SK-N-SH treated with all-trans-retinoic acid at 6 μM for 48 hours (cell line): ENCODE measurements at regions not wholly inside any gene's neighbourhood (a gene's known extent, or its start where the extent isn't known, plus 50 kb on each side); places are given as distances from the start of the nearest gene placed in this dataset.
A peak's percentile ranks its signal among the peaks of the same experiment; 100 is the strongest.

Source experiments
- ATAC-seq: fragments of 200-7000 bp; cut with Tn5 transposase; 3 replicates; pipeline ENCODE4 v1.9.1; 2020; ENCODE audit warnings: mild to moderate bottlenecking, moderate library complexity
- ARNTL ChIP-seq: fragments of 450-650 bp; formaldehyde crosslinking; IDR thresholded peaks from 2 replicates; pipeline ENCODE4 v1.5.0; 2020; ENCODE audit warnings: low read depth, mild to moderate bottlenecking, moderate library complexity, borderline replicate concordance
- BACH2 ChIP-seq: fragments of 250-450 bp; sonication (Bioruptor Pico); IDR thresholded peaks from 2 replicates; pipeline ENCODE4 v1.9.0; 2021; ENCODE audit warnings: mild to moderate bottlenecking, borderline replicate concordance
- CREB5 ChIP-seq: fragments of 250-450 bp; sonication (Bioruptor Pico); IDR thresholded peaks from 2 replicates; pipeline ENCODE4 v1.5.1; 2020; ENCODE audit warnings: low read depth, mild to moderate bottlenecking, moderate library complexity
- CSDC2 ChIP-seq: fragments of 250-450 bp; sonication (Bioruptor Pico); IDR thresholded peaks from 2 replicates; pipeline ENCODE4 v1.5.0; 2020; ENCODE audit warnings: mild to moderate bottlenecking, moderate library complexity
- GLIS3 ChIP-seq: fragments of 250-450 bp; sonication (Bioruptor Pico); IDR thresholded peaks from 2 replicates; pipeline ENCODE4 v1.5.0; 2020; ENCODE audit warnings: mild to moderate bottlenecking, moderate library complexity
- ISL1 ChIP-seq: fragments of 250-450 bp; sonication (Bioruptor Pico); IDR thresholded peaks from 2 replicates; pipeline ENCODE4 v2.1.2; 2022; ENCODE audit warnings: mild to moderate bottlenecking, moderate library complexity
- OSR1 ChIP-seq: fragments of 250-450 bp; sonication (Bioruptor Pico); IDR thresholded peaks from 2 replicates; pipeline ENCODE4 v1.8.0; 2022; ENCODE audit warnings: moderate library complexity, mild to moderate bottlenecking, inconsistent platforms
- PATZ1 ChIP-seq: fragments of 250-450 bp; sonication (Bioruptor Pico); IDR thresholded peaks from 2 replicates; pipeline ENCODE4 v1.8.0; 2020; ENCODE audit warnings: mild to moderate bottlenecking, moderate library complexity, borderline replicate concordance
- POU6F1 ChIP-seq: fragments of 250-450 bp; sonication (Bioruptor Pico); IDR thresholded peaks from 2 replicates; pipeline ENCODE4 v1.8.0; 2021; ENCODE audit warnings: low read depth, mild to moderate bottlenecking, moderate library complexity, borderline replicate concordance
- PPARA ChIP-seq: fragments of 250-450 bp; sonication (Bioruptor Pico); IDR thresholded peaks from 2 replicates; pipeline ENCODE4 v1.5.0; 2020; ENCODE audit warnings: mild to moderate bottlenecking, borderline replicate concordance
- RARB ChIP-seq: fragments of 250-450 bp; sonication (Bioruptor Pico); IDR thresholded peaks from 2 replicates; pipeline ENCODE4 v1.8.0; 2021; ENCODE audit warnings: mild to moderate bottlenecking, moderate library complexity
- SNAI2 ChIP-seq: fragments of 250-450 bp; sonication (Bioruptor Pico); IDR thresholded peaks from 2 replicates; pipeline ENCODE4 v1.5.0; 2020; ENCODE audit warnings: mild to moderate bottlenecking, moderate library complexity
- TCF4 ChIP-seq: fragments of 250-450 bp; sonication (Bioruptor Pico); IDR thresholded peaks from 2 replicates; pipeline ENCODE4 v1.8.0; 2021; ENCODE audit warnings: mild to moderate bottlenecking, moderate library complexity, borderline replicate concordance
- TOX ChIP-seq: fragments of 250-450 bp; sonication (Bioruptor Pico); IDR thresholded peaks from 2 replicates; pipeline ENCODE4 v1.8.0; 2021; ENCODE audit warnings: mild to moderate bottlenecking, moderate library complexity, borderline replicate concordance
- TSHZ2 ChIP-seq: fragments of 250-450 bp; sonication (Bioruptor Pico); IDR thresholded peaks from 2 replicates; pipeline ENCODE4 v1.5.0; 2020; ENCODE audit warnings: mild to moderate bottlenecking, moderate library complexity
- ZC3H10 ChIP-seq: fragments of 250-450 bp; sonication (Bioruptor Pico); IDR thresholded peaks from 2 replicates; pipeline ENCODE4 v1.5.1; 2021; ENCODE audit warnings: mild to moderate bottlenecking, moderate library complexity
- ZFP3 ChIP-seq: fragments of 250-450 bp; sonication (Bioruptor Pico); IDR thresholded peaks from 2 replicates; pipeline ENCODE4 v1.5.0; 2020; ENCODE audit warnings: mild to moderate bottlenecking, moderate library complexity
- ZNF565 ChIP-seq: fragments of 450-650 bp; formaldehyde crosslinking; conservative IDR thresholded peaks from 2 replicates; pipeline ENCODE4 v1.5.0; 2020; ENCODE audit warnings: low read depth, mild to moderate bottlenecking, moderate library complexity
- ZNF8 ChIP-seq: fragments of 450-650 bp; formaldehyde crosslinking; IDR thresholded peaks from 2 replicates; pipeline ENCODE4 v1.5.0; 2020; ENCODE audit warnings: mild to moderate bottlenecking, moderate library complexity

DNA sequence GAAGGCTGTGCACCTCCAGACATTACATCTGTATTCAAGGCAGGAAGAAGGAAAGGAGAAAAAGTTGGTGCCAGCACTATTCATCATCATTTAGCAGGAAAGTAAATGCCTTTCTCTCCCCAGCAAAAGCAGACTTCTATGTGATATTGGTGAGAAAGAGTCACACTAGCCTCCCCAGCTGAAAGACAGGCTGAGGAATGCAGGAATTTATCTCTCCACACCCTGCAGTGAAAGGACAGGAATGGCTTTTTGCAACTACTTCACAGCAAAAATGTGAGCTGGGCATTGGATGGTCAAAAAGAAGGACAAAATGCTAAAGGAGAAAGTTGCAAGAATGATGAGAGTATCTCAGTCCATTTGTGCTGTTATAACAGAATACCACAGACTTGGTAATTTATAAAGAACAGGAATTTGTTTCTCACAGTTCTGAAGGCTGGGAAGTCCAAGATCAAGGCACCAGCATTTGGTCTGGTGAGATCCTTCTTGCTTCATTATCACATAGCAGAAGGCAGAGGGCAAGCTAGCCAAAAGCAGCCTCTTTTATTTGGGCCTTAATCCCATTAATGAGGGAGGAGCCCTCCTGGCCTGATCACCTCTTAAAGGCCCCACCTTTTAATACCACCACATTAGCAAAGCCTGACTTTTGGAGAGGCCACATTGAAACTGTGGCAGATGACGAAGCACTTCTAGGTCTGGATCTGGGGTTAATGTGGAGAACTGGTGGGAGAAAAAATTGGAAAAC is 388.1 kb upstream of the SLC14A2 start:
- TF ChIP-seq TSHZ2 (no peak), PATZ1 (no peak), PPARA (CRISPR knock-in tag) (no peak), TCF4 (CRISPR knock-in tag) (no peak), RARB (CRISPR knock-in tag) (no peak), POU6F1 (no peak), TOX (no peak), CREB5 (no peak)
- no peak for ATAC-seq

GRCh38 chr18:45228796-45229388 is 386.4 kb upstream of the SLC14A2 start:
- peak; percentile 30; the same call in 2 of the 3 replicates for ATAC-seq
- no peak for TF ChIP-seq OSR1
- no peak for TF ChIP-seq TOX
- TF ChIP-seq ZNF8 (CRISPR knock-in tag): no peak
- no peak for TF ChIP-seq ZC3H10
- peak; percentile 67 for TF ChIP-seq ISL1
- TF ChIP-seq TCF4 (CRISPR knock-in tag): no peak; the same call in 1 of the 2 replicates
- no peak for TF ChIP-seq PATZ1
- no peak for TF ChIP-seq POU6F1
- TF ChIP-seq PPARA (CRISPR knock-in tag): no peak
- TF ChIP-seq BACH2: no peak
- TF ChIP-seq ZFP3 (CRISPR knock-in tag): 0 out of 2 replicates have a peak, but pooled peaks have one; percentile 37
- no peak for TF ChIP-seq TSHZ2
- no peak for TF ChIP-seq GLIS3 (CRISPR knock-in tag)
- no peak for TF ChIP-seq ZNF565
- TF ChIP-seq SNAI2 (CRISPR knock-in tag): 0 out of 2 replicates have a peak, but pooled peaks have one; percentile 68
- 0 out of 2 replicates have a peak, but pooled peaks have one; percentile 46 for TF ChIP-seq CREB5
- no peak for TF ChIP-seq CSDC2 (CRISPR knock-in tag)
- no peak for TF ChIP-seq ARNTL (CRISPR knock-in tag)
- no peak for TF ChIP-seq RARB (CRISPR knock-in tag)
